ENCODE measurements at regions not wholly inside any gene's neighbourhood (a gene's known extent, or its start where the extent isn't known, plus 50 kb on each side); places are given as distances from the start of the nearest gene placed in this dataset.

DNA sequence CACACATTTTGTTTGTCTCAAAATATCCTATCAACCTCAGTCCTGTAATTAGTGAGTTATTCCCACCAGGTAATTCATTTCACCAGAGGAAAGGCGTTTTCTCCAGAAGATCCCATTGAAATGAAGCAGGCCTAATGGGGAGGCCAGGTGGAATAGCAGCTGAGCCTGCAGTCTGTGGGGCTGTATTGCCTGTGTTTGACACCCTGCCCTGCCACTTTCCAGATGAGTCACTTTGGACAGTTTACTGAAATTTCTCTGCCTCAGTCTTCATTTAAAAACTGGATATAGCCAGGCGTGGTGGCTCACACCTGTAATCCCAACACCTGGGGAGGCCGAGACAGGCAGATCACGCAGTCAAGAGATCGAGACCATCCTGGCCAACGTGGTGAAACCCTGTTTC is 78.1 kb upstream of the PPP2R5A start:
- no peak overlapping the region for H2AK9ac ChIP-seq (replicated peaks; ENCODE audit: low read depth, low read length, poor library complexity)
- H4K91ac ChIP-seq (ENCODE audit: insufficient read depth, low read depth, low read length), result no peak overlapping the region
- peaks cover 4% of the 10 kb centered on the region; the same call in 1 of the 2 replicates for H3K27me3 ChIP-seq (ENCODE audit: control insufficient read depth, insufficient read depth, low read length)
- H3K4ac ChIP-seq (ENCODE audit: low read depth, low read length), result no peak overlapping the region
- no peak for DNase-seq
- no peak overlapping the region for H3K18ac ChIP-seq (ENCODE audit: low read depth, low read length)
- TF ChIP-seq CHD1 (IDR thresholded peaks at IDR 0.05; ENCODE audit: low read depth, low read length) (no peak), POLR2A (IDR thresholded peaks at IDR 0.05; ENCODE audit: low read depth, low read length) (no peak), RAD21 (IDR thresholded peaks at IDR 0.05; ENCODE audit: low read length) (no peak), RCOR1 (IDR thresholded peaks at IDR 0.05; ENCODE audit: insufficient replicate concordance, low read length) (no peak), FOS (IDR thresholded peaks at IDR 0.05; ENCODE audit: low read depth, low read length) (no peak), NFE2L2 (IDR thresholded peaks at IDR 0.05; ENCODE audit: low read depth, low read length) (no peak), SMC3 (IDR thresholded peaks at IDR 0.05; ENCODE audit: low read depth, low read length) (no peak), BHLHE40 (IDR thresholded peaks at IDR 0.05; ENCODE audit: low read depth, low read length) (no peak), MXI1 (IDR thresholded peaks at IDR 0.05; ENCODE audit: borderline replicate concordance, low read depth, low read length) (no peak)
- TF ChIP-seq, protein P1, sequence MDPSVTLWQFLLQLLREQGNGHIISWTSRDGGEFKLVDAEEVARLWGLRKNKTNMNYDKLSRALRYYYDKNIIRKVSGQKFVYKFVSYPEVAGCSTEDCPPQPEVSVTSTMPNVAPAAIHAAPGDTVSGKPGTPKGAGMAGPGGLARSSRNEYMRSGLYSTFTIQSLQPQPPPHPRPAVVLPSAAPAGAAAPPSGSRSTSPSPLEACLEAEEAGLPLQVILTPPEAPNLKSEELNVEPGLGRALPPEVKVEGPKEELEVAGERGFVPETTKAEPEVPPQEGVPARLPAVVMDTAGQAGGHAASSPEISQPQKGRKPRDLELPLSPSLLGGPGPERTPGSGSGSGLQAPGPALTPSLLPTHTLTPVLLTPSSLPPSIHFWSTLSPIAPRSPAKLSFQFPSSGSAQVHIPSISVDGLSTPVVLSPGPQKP (IDR thresholded peaks at IDR 0.05; ENCODE audit: borderline replicate concordance, low read depth, low read length), result no peak
- H3K36me3 ChIP-seq (ENCODE audit: control insufficient read depth, insufficient read depth, low read length), result no peaks in the 10 kb centered on the region
- H3K4me2 ChIP-seq (ENCODE audit: low read depth, low read length), result no peak overlapping the region
- H2BK5ac ChIP-seq (ENCODE audit: low read depth, low read length, poor library complexity, severe bottlenecking), result no peak overlapping the region
- dilution Hi-C loops (cut with HindIII; ENCODE audit: low sequenced_read_pairs, unreplicated experiment) (no loop called here), in situ Hi-C loops (cut with MboI; ENCODE audit: low sequenced_read_pairs) (no loop called here), intact Hi-C loops (cut with micrococcal nuclease) (no loop called here)
- H2BK20ac ChIP-seq (ENCODE audit: low read depth, low read length), result no peak overlapping the region
- H4K8ac ChIP-seq (ENCODE audit: low read depth in 2 of 2, low read length in 2 of 2), result no peak overlapping the region
- POLR2A ChIA-PET (ENCODE audit: unreplicated experiment), result no interaction called here
- H4K5ac ChIP-seq (ENCODE audit: low read depth, low read length), result no peak overlapping the region
- BruUV-seq (replicated peaks), result no TSS peak
- H3K9me3 ChIP-seq (ENCODE audit: control insufficient read depth, insufficient read depth, low read length), result no peaks in the 10 kb centered on the region
- H3K4me1 ChIP-seq (ENCODE audit: control insufficient read depth, insufficient read depth, low read length), result no peaks in the 10 kb centered on the region
- no peaks in the 10 kb centered on the region for H3K9me1 ChIP-seq (ENCODE audit: insufficient read depth, low read length)
- CTCF ChIA-PET, result no interaction called here
- no peak overlapping the region for H3K27ac ChIP-seq (ENCODE audit: insufficient read depth, low read length)
- 100% methylated on average over 1 of the region's 6 CpGs; no CpG with 5 or more reads in 1 of the 2 experiments for WGBS, 2 experiments (ENCODE audit: extremely low coverage in 2 of 2, insufficient read length in 1 of 2)
- H2AK5ac ChIP-seq (ENCODE audit: low read depth, low read length), result no peak overlapping the region
- H3K79me1 ChIP-seq (ENCODE audit: low read depth in 1 of 2, low read length in 2 of 2), result no peaks in the 10 kb centered on the region
- no peak overlapping the region for H2AFZ ChIP-seq (replicated peaks; ENCODE audit: low read length, poor library complexity)
- H3K4me3 ChIP-seq (ENCODE audit: insufficient read depth, low read depth, low read length), result no peak overlapping the region
- ATAC-seq (ENCODE audit: low read depth), result no peak
- no peak overlapping the region for H3K14ac ChIP-seq (replicated peaks; ENCODE audit: low read depth, low read length)
- H2BK120ac ChIP-seq (ENCODE audit: low read depth, low read length), result no peak overlapping the region
- no peak overlapping the region for H3K9ac ChIP-seq (ENCODE audit: low read depth, low read length)
- H3K23ac ChIP-seq (ENCODE audit: low read depth, low read length), result no peak overlapping the region
- H2BK15ac ChIP-seq (ENCODE audit: low read depth, low read length), result no peak overlapping the region
- H4K20me1 ChIP-seq (ENCODE audit: insufficient read depth, low read length), result no peaks in the 10 kb centered on the region
- no peak overlapping the region for H3K56ac ChIP-seq (ENCODE audit: extremely low read depth, insufficient read depth, low read length)
